Anterior cingulate cortex (tissue), 58 donors: ENCODE measurements at regions not wholly inside any gene's neighbourhood (a gene's known extent, or its start where the extent isn't known, plus 50 kb on each side); places are given as distances from the start of the nearest gene placed in this dataset.
A peak's percentile ranks its signal among the peaks of the same experiment; 100 is the strongest.
"Not testable (repeated sequence)": the region's sequence is repeated elsewhere in the genome, so short reads cannot be mapped to it uniquely, and the experiment has no call there.

ENCODE experiments used
- DNase-seq, 58 donors: peaks; one replicate each; lab custom pipeline; 2025; lab: John Stamatoyannopoulos, UW

DNA sequence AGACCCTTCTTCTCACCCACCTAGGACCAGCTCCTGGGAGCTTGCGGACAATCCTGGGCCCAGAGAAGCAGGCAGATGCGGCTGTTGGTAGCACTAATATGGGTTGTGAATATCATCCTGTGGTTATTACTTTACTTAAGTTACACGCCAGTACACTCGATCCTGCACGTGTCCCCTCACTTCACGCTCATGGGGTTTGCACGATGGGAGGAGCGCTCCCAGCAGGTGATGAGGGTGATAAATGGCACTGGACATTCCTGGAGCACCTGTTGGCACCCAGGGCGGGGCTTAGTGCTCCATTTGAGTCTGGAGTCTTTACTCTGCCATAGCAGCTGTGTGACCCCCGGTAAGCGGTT is 335.1 kb downstream of the PREX1 start:
- no peak for DNase-seq

DNA sequence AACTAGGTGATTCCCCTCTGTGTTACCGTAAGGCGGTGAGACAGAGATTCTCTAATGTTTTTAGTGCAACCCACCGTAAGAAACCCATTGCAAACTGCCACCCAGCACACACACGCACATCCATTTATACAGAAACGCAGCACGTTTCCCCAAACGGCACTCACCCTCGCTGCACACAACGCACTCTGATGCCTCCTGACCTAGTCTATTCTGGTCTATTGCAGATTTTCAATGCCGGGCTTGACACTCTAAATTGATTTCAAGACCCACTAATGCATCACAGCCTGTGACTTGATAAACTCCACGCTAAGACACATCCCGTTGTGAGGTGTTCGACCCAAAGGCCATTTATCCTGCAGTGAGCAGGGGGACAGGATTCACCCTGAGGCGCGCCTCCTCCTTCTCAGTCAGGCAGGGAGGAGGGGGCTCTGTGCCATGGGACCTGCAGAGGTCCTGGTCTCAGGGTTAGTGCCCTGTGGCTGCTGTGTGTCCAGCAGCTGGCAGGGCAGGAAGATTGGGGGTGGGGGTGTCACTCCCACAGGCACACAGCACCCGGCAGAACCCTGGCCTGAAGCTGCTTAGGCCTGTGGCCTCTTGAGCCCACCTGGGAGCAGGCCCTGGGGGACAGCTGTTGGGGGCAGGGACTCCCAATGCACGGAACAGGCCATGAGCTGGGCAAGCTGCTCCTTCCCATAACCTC is 335.6 kb downstream of the PREX1 start:
- DNase-seq = no peak

DNA sequence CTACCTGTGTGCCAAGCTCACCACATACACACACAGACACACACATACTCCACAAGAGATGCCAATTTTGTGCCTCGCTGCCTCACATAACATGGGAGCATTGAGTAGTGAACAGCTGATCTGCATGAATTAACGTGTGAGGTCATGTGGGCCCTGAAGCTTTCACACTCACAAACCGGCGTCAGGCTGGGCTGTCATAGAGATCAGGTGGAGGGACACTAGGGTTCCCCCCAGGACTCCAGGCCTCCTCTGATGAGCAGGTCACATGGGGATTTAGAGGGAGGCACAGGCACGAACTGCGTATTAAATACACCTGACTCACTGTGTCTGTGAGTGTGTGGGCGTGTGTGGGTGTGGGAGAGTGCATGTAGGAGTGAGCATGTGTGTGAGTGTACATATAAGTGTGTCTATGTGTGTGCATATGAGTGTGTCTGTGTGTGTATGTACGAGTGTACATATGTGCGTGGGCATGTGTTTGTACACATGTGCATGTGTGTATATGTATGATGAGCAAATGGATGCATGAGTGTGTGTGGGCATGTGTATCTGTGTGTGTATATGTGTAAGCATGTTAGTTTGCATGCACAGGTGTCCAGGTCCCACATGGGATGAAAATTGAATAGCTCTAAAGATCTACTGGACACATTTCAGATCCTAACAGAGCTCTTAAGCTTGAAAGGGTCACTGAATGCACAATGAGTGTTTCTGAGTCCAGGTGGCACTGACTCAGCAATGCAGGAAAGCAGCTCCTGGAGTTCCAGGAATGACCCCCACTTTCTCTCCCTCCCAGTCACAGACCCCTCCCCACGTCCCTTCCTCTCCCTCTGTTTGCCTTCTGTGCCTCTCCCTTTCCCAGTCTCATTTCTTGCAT is 336.6 kb downstream of the PREX1 start:
- DNase-seq = no peak

DNA sequence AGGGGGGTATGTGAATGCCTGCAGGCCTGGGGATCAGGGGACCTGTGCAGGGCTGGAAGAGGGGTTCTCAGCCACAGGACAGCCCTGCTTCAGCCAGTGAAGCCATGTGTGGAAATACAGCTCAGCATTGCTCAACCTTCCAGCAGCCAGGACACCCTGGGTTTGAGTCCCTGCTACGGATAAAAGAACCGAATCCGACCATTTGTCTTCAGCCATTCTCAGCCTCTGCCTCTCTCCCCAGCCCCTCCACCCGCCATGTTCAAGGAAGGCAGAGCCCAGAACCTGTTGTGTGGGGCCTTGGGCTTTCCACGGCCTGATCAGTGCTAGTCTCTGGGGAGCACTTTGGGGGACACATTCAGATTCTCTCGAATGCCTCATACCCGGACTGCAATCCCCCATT is 337.5 kb downstream of the PREX1 start:
- peak in 1 of 58 donors; percentile 16 for DNase-seq

DNA sequence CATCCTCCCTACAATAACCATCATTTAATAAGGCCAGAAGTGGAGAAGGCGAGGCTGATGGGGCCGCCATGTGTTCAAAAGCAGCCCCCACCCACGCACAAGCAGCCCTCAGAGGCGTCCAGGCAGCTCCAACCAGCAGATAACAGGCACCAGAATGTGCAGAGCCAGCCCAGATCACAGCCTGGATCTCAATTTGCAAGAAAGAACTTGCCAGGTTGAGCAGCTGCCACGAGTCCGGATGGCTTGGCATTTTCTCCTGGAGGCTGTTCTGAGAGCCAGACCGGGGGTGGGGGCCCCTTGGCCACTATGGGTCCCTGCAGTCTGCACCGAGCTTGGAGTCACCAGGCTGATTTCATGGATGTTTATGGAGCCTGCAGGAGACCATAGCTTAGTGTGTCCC is 338.1 kb downstream of the PREX1 start:
- DNase-seq = peak in 49 of 58 donors; percentile 1 to 77 (median 25)

DNA sequence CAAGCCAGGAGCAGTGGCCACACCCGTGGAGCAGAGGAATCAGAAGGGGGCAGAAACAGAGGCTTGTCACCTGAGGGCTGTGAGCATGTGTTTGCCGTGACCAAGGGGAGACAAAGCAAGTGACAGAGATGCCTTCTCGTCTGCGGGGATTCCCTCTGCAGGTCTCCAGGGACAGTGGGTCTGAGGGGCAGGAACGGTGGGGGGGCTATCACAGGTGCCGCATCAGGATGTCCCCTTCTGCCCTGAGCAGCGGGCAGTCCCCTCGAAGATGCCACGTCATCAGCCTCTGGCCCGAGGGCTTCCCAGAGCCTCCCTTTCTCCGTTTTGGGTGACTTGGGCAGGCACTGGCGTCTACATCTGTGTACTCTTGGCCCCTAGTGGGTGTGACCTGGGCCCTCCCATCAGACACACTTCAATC is 338.7 kb downstream of the PREX1 start:
- no peak for DNase-seq

DNA sequence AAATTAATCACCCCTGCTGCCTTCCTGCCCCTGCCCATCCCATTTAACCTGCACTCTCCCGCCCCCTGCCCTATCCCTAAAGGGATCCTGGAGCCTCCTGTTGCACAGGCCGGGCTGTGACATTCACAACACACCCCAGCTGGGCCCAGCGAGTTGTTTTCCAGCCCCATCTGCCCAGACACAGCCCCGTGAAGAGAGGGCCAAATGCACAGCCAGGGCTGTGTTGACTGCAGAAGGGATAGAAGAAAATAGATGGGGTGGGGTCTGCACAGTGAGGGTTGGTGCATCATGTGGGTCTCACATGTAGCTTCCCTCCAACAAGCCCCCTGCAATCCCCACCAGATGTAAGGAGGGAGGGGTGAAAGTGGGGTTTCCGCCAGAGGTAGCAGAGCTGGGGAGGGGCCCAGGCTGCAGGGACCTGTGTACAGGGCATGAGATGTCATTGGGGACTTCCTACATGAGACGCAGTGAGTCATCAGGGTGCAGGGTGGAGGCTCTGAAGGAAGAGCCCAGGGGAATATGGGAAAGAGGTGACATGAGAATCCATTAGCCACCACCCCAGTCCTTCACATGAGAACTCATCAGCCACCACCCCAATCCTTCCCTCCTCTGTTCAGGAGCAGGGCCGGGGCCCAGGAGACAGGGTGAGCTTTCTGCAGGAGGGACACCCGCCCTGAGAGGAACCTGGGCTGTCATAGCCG is 339.3 kb downstream of the PREX1 start:
- not testable (repeated sequence) for DNase-seq

DNA sequence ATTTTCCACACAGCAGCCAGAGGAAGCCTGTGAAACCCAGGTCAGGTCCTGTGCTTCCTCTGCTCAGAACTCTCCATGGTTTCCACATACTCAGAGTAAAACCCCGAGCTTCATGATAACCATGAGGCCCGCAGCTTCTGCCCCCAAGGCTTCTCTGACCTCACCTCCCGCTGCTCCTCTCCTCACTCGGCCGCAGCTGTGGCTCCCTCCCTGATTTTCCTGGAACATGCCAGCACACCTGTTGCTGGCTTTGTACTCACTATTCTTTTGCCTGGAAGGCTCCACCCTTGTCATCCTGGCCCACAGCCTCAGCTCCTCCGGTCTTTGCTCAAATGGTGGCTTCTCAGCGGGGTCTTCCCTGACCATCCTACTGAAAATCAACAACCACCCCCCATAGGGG is 341.7 kb downstream of the PREX1 start:
- no peak for DNase-seq

DNA sequence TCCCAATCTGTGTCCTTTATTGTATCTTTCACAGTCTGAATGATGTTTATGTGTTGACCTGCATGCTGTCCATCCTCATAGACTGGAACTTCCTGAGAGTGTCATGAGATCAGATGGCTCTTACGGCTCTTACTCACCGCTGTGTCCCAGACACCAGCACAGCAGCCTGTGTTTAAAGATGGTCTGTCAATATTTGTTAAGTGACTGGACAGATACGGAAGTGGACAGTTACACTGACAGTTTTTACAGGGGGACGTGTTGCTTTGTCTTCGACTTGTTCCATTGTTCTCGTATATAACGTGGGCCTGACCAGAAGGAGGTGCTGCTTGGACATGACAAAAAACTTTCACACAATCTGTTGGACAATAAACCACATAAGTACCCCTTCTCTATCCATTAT is 342.6 kb downstream of the PREX1 start:
- DNase-seq = not testable (repeated sequence)

DNA sequence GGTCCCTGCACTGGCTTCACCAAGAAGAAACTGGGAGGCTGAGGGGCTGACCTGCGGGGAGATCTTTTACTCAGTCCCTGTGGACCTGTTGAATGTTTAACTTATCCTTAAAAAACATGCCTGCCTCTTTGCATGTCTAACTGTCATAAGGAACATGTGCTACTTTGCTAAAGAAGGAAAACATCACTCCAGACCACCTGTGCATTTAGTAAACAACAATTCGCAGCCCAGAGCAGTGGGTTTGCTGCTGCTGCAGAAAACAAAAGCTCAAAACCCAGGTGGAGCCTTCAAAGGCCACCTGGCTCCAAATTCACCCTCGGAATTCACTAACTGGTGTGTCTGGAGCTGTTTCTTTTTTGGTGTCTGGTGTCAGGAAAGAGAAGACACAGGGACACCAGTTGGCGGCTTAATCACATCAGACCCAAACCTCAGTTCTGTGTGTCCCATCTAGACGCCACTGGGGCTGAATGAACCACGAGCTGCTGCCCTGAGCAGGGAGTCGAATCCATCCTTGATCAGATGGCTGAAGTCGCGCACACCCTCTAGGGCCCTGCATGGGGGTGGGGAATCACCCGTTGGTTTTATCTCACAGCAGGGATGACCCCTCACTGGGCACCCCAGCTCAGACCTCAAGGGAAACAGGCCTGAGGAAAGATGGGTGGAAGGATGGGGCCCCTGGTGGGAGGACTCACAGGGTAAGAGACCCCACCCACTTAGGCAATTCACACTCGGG is 344.3 kb downstream of the PREX1 start:
- no peak for DNase-seq

DNA sequence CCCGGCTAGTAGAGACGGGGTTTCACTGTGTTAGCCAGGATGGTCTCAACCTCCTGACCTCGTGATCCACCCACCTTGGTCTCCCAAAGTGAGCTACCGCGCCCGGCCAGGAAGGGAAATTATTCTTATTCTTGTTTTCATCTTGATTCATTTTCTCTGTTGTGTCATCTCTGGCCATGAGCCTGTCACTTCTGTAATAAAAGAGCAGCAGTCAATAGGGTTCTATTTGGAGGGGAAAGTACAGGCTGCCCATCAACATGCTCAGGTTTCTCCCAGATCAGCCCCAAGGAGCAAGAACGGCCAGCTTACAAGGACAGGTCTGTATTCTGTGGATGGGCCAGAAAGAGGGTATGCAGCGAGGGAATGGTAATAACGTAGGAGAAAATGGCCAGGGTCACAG is 345.0 kb downstream of the PREX1 start:
- no peak for DNase-seq

DNA sequence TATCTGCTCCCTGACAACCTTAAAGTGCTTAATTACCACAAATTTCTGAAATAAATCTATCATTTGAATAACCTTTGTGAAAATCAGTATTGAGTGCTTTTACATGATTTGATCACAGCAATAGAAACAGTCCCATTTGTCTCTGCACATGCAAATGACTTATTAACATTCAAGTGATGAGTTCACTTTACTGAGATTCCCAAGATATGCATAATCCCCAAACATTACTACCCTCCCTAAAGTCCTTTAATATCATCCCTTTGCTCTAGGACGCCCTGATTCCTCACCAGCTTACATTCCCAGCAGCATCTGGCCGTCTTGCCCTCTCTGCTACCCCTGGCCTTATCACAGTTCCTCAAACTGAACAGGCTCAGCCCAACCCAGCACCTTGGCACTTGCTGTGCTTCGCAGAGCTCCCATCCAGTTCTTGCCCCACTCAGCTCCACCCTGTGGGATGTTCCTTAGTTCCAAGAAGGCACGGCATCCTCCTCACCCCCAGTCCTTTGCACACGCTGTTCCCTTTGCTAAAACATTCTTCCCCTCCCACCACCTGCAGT is 347.5 kb downstream of the PREX1 start:
- no peak for DNase-seq

DNA sequence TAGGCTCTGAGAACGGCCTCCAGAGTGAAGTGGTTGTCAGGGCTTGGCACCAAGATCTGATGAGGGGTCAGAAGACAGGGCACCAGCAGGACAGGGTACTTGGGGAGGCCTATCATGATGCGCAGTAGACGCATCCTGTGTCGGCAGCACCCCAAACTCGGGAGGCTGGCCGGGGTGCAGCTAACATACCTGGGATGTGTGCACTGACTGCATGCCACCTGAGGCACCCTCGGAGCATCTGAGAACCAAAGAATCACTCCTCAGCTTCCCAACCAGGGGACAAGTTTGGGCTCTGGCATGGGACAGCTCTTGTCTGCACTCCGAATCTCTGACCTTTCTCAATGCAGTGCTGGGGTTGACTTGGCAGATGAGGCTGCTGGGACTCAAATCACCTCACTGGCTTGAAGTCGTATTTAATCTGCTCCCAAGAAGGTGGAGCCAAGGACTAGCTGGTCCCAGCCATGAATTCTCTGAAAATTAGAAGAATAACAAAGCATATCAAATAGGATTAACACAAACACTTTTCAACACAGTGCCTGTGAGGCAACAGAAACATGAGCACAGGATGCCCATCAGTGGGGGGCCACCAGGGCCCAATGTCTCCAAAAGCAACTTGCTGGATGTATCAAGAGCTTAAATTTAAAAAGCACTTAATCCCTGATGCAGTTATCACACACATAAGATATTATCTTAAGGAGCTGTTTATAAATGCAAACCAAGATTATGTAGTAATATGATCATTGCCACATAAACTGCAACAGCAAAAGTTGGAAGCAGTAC is 348.8 kb downstream of the PREX1 start:
- DNase-seq = no peak

DNA sequence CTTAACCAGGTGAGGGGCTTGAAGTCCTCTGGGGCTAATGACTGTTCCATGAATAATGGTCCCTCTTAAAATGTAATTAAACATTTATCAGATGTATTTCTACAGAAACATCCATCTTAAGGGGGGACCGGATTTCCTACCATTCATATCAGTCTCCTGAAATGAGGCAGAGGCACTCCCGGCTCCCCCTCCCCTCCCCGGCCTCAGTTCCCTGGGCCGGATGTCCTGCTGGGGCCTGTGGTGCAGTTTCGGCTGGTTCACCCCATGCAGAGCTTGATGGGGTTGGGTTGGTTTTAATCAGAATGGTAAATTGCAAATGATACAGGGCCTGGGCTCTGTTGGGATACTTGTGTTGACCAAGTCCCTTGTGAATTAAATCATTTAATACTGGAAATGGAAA is 349.4 kb downstream of the PREX1 start:
- no peak for DNase-seq

DNA sequence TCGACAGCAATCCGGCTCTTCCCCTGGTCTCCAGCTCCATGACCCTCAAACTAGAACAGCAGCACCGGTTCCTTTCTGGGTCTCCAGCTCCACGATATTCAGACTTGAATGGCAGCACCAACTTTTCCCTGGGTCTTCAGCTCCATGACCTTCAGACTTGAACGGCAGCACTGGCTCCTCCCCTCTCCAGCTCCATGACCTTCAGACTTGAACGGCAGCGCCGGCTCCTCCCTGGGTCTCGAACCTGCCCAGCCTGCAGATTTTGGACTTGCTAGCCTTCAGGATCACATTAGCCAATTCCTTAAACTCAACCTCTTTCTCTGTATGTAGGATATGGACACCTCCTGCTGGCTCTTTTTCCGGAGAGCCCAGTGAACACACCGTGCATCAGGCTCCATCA is 350.9 kb downstream of the PREX1 start:
- no peak for DNase-seq

DNA sequence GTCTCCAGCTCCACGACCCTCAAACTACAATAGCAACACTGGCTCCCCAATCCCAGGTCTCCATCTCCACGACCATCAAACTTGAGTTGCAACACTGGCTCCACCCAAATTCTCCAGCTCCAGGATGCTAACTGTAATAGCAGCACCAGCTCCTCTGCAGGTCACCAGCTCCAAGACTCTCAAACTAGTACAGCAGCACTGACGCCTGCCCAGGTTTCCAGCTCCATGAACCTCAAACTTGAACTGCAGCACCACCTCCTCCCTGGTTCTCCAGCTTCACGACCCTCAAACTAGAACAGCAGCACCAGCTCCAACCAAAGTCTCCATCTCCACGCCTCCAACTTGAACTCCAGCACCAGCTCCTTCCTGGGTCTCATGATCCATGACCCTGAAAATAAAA is 353.8 kb downstream of the PREX1 start:
- DNase-seq = no peak

DNA sequence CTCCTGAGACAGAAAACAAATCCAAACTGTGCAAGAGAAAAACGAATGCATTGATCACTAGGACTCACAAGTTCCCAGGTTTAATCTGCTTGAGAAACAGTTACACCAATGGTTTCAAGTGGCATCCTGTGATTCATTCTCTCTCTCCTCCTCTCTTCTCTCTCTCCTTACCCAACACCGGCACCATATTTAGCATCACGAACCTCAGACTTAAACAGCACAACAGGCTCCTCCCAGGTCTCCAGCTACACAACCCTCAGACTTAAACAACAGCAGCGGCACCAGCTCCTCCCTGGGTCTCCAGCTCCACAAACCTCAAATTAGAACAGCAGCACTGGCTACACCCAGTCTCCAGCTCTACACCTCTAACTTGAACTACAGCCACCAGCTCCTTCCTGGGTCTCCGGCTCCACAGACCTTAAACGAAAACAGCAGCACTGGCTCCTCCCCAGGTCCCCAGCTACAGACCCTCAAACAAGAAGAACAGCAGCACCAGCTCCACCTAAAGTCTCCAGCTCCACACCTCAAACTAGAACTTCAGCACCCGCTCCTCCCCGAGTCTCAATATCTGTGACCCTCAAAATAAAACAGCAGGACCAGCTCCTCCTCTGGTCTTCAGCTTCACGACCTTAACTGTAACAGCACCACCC is 355.9 kb downstream of the PREX1 start:
- no peak for DNase-seq

DNA sequence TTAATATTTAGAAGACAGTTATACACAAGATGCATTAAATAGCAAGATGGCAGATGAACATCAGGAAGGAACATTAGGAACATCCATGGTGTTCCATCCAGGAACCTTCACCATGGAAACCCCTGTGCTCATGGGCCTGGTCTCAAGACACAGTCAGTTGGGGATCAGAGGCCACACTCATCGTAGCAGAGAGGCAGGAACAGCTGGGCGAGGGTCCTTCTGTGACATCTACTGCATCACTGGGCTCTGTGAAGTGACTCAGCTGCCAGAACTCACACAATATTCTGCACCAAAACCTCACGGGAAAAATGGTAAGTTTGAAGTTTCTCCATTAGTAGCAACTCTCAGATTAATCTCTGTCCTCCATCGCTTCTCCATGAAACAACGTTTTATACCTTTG is 356.6 kb downstream of the PREX1 start:
- no peak for DNase-seq

DNA sequence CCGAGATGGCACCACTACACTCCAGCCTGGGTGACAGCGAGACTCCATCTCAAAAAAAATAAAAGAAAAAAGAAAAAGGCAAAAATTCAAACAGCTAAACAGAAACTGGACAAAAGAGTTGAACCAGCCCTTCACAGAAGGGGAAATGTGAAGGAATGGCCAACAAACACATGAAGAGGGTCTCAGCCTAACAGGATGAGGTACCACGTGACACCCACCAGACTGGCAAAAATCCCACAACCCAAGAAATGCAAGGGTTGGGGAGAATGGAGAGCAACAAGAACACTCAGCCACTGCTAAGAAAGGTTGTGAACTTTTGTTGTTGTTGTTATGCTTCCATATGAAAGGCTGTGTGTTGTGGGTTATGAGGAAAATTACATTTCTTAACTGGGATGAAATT is 357.7 kb downstream of the PREX1 start:
- DNase-seq = no peak
